ENCODE measurements at regions not wholly inside any gene's neighbourhood (a gene's known extent, or its start where the extent isn't known, plus 50 kb on each side); places are given as distances from the start of the nearest gene placed in this dataset.

DNA sequence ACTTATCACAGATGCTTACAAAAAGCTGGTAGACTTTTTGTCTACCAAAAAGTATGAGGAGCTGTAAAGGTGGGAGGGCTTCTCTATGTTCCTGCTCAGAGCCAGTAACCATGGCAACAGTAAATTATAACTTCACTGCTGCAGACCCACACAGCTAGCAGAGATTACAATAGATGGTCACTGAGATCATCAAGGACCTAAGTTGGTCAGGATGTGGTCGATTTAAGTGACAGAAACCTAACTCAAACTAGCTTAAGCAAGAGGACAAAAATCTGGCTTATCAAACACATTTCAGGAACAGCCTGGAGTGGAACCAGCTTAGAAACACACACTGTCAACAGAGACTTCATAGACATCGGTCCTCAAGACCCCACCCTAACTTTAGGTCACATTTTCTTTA, 113.4 kb upstream of the ATP1A1 start:
- Mint-ChIP-seq H3K36me3 (ENCODE audit: insufficient read depth in 1 of 3, low read depth in 3 of 3) (no peaks in the 10 kb centered on the region; a peak in 1 of 7 replicates), H3K27ac (no peak overlapping the region), H3K4me3 (no peak overlapping the region), H3K9me3 (no peaks in the 10 kb centered on the region), H3K4me1 (peaks cover 25 to 38% of the 10 kb centered on the region in 2 experiments), H3K27me3 (ENCODE audit: low read depth) (peaks cover 3% of the 10 kb centered on the region; the same call in 1 of the 2 replicates)
- TF ChIP-seq, protein P1, sequence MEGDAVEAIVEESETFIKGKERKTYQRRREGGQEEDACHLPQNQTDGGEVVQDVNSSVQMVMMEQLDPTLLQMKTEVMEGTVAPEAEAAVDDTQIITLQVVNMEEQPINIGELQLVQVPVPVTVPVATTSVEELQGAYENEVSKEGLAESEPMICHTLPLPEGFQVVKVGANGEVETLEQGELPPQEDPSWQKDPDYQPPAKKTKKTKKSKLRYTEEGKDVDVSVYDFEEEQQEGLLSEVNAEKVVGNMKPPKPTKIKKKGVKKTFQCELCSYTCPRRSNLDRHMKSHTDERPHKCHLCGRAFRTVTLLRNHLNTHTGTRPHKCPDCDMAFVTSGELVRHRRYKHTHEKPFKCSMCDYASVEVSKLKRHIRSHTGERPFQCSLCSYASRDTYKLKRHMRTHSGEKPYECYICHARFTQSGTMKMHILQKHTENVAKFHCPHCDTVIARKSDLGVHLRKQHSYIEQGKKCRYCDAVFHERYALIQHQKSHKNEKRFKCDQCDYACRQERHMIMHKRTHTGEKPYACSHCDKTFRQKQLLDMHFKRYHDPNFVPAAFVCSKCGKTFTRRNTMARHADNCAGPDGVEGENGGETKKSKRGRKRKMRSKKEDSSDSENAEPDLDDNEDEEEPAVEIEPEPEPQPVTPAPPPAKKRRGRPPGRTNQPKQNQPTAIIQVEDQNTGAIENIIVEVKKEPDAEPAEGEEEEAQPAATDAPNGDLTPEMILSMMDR (conservative IDR thresholded peaks at IDR 0.05), result no peak
- no peak overlapping the region for H3T11ph ChIP-seq (ENCODE audit: low read length)
- H4K8ac ChIP-seq (replicated peaks; ENCODE audit: insufficient read length, low read depth, low read length), result no peak overlapping the region
- no peak overlapping the region for H2BK15ac ChIP-seq (ENCODE audit: low read depth, low read length)
- WGBS (ENCODE audit: extremely low coverage, insufficient read length, low lambda C conversion rate), result no CpG with 5 or more reads among the region's 2 CpGs
- H4K5ac ChIP-seq (ENCODE audit: insufficient read length, low read depth, low read length), result no peak overlapping the region
- no peak overlapping the region for H3K14ac ChIP-seq (ENCODE audit: insufficient read depth, low read length)
- no peak overlapping the region for H4K91ac ChIP-seq (ENCODE audit: insufficient read length, low read depth, low read length)
- no peak overlapping the region for H2AK5ac ChIP-seq (ENCODE audit: insufficient read length, low read length)
- H3K23ac ChIP-seq (ENCODE audit: insufficient read length, low read depth, low read length), result no peak overlapping the region
- no peak overlapping the region for H2BK5ac ChIP-seq (ENCODE audit: insufficient read length, low read length)
- no peaks in the 10 kb centered on the region for H3K27me3 ChIP-seq (ENCODE audit: insufficient read depth, low read length)
- no peak overlapping the region for H3K4me2 ChIP-seq (ENCODE audit: insufficient read depth, insufficient read length, low read length)
- H3K79me2 ChIP-seq (ENCODE audit: insufficient read depth, low read length), result no peaks in the 10 kb centered on the region
- H3K9me3 ChIP-seq (ENCODE audit: control insufficient read depth, low read depth, low read length), result no peaks in the 10 kb centered on the region
- no peak overlapping the region for H2BK12ac ChIP-seq (ENCODE audit: insufficient read length, low read depth, low read length)
- H2BK120ac ChIP-seq (ENCODE audit: low read depth, low read length, poor library complexity, severe bottlenecking), result no peak overlapping the region
- no peak overlapping the region for H3K18ac ChIP-seq (ENCODE audit: insufficient read length, low read depth, low read length)
- H3K27ac ChIP-seq (ENCODE audit: insufficient read length, low read depth, low read length), result no peak overlapping the region
- no peak overlapping the region for H3K4ac ChIP-seq (ENCODE audit: low read depth, low read length)
- H3K79me1 ChIP-seq (ENCODE audit: insufficient read depth, low read depth, low read length, poor library complexity, severe bottlenecking), result no peaks in the 10 kb centered on the region
- H3K23me2 ChIP-seq (ENCODE audit: insufficient read length, low read depth, low read length, poor library complexity, severe bottlenecking), result no peaks in the 10 kb centered on the region
- DNase-seq, result no peak
- H2BK20ac ChIP-seq (ENCODE audit: low read depth, low read length, poor library complexity, severe bottlenecking), result no peak overlapping the region
- H3K9ac ChIP-seq (ENCODE audit: extremely low read depth, insufficient read length, low read length), result no peak overlapping the region
- H3K4me1 ChIP-seq (ENCODE audit: insufficient read depth, low read length), result no peaks in the 10 kb centered on the region
- no peak overlapping the region for H2AFZ ChIP-seq (ENCODE audit: low read length)
- H3K56ac ChIP-seq (ENCODE audit: insufficient read length, low read depth, low read length), result no peak overlapping the region
- no peaks in the 10 kb centered on the region for H4K20me1 ChIP-seq (ENCODE audit: control insufficient read depth, insufficient read depth, insufficient read length)
